Mesothelial cell of epicardium (in vitro differentiated cells): ENCODE measurements at regions not wholly inside any gene's neighbourhood (a gene's known extent, or its start where the extent isn't known, plus 50 kb on each side); places are given as distances from the start of the nearest gene placed in this dataset.

Source experiments
- DNase-seq, 2 experiments: peaks; one replicate each; pipeline ENCODE4 v3.0.0; 2021; ENCODE audit warnings: low spot score in 2 of 2; ENCODE audit not compliant: unreplicated experiment in 2 of 2
- H3K27ac Mint-ChIP-seq: 2 replicates; pipeline ENCODE4 v1.8.0; 2021; ENCODE audit warnings: mixed read lengths
- H3K27me3 Mint-ChIP-seq: 2 replicates; pipeline ENCODE4 v1.8.0; 2021; ENCODE audit warnings: low read depth, mixed read lengths
- H3K36me3 Mint-ChIP-seq: 2 replicates; pipeline ENCODE4 v1.8.0; 2021; ENCODE audit warnings: mixed read lengths
- H3K4me1 Mint-ChIP-seq: 2 replicates; pipeline ENCODE4 v1.8.0; 2021; ENCODE audit warnings: mixed read lengths
- H3K4me3 Mint-ChIP-seq: 2 replicates; pipeline ENCODE4 v1.8.0; 2021; ENCODE audit warnings: mild to moderate bottlenecking, moderate library complexity, mixed read lengths
- H3K9me3 Mint-ChIP-seq: 2 replicates; pipeline ENCODE4 v1.8.0; 2021; ENCODE audit warnings: mixed read lengths
- CTCF ChIP-seq: fragments of 200-600 bp; sonication (generic); IDR thresholded peaks from one replicate; pipeline ENCODE4 v1.5.0; 2021; ENCODE audit warnings: antibody characterized with exemption; ENCODE audit not compliant: unreplicated experiment

- no peak for TF ChIP-seq CTCF
- H3K27ac Mint-ChIP-seq = no peak overlapping the region
- H3K27me3 Mint-ChIP-seq = no peaks in the 10 kb centered on the region
Measured at GRCh38 chr14:34347683-34348082, 114.4 kb downstream of the SPTSSA start.

GRCh38 chr14:34345718-34346465 lies 116.1 kb downstream of the SPTSSA start:
- H3K4me3 Mint-ChIP-seq = no peak overlapping the region
- peaks cover 36% of the 10 kb centered on the region for H3K9me3 Mint-ChIP-seq
- H3K36me3 Mint-ChIP-seq = peaks cover 4% of the 10 kb centered on the region
- no peaks in the 10 kb centered on the region for H3K4me1 Mint-ChIP-seq
- DNase-seq = no peak
- TF ChIP-seq CTCF = no peak
- H3K27me3 Mint-ChIP-seq = no peaks in the 10 kb centered on the region
- no peak overlapping the region for H3K27ac Mint-ChIP-seq

More at GRCh38 chr14:34347683-34348082, 114.4 kb downstream of the SPTSSA start:
- Mint-ChIP-seq H3K4me1 (no peaks in the 10 kb centered on the region), H3K4me3 (no peak overlapping the region), H3K9me3 (peaks cover 28% of the 10 kb centered on the region), H3K36me3 (peaks cover 4% of the 10 kb centered on the region)
- DNase-seq = no peak

GRCh38 chr14:34344318-34344717 lies 117.7 kb downstream of the SPTSSA start:
- peaks cover 36% of the 10 kb centered on the region for H3K9me3 Mint-ChIP-seq
- peaks cover 4% of the 10 kb centered on the region for H3K36me3 Mint-ChIP-seq
- H3K27me3 Mint-ChIP-seq = no peaks in the 10 kb centered on the region
- no peak for TF ChIP-seq CTCF
- no peak overlapping the region for H3K27ac Mint-ChIP-seq
- no peak for DNase-seq
- H3K4me3 Mint-ChIP-seq = no peak overlapping the region
- no peaks in the 10 kb centered on the region for H3K4me1 Mint-ChIP-seq

DNA sequence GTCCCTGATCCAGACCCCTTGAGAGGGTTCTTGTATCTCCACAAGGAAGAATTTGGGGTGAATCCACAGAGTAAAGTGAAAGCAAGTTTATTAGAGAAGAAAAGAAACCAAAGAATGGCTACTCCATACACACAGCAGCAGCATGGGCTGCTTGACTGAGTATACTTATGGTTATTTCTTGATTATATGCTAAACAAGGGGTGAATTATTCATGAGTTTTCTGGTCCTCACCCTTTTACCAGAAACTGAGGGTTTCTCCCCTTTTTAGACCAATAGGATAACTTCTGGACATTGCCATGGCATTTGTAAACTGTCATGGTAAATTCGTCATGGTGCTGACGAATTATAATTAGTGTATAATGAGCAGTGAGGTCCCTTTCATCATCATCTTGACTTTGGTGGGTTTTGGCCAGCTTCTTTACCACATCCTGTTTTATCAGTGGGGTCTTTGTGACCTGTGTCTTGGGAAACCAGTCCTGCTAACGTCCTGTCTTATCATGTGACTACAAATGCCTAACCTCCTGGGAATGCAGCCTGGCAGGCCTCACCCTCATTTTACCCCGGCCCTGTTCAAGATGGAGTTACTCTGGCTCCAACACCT lies 121.9 kb downstream of the SPTSSA start:
- H3K4me3 Mint-ChIP-seq = no peak overlapping the region
- H3K27me3 Mint-ChIP-seq = no peaks in the 10 kb centered on the region
- no peak for TF ChIP-seq CTCF
- no peak overlapping the region for H3K27ac Mint-ChIP-seq
- H3K9me3 Mint-ChIP-seq = peaks cover 23% of the 10 kb centered on the region
- DNase-seq = no peak
- H3K4me1 Mint-ChIP-seq = no peaks in the 10 kb centered on the region
- peaks cover 4% of the 10 kb centered on the region for H3K36me3 Mint-ChIP-seq

DNA sequence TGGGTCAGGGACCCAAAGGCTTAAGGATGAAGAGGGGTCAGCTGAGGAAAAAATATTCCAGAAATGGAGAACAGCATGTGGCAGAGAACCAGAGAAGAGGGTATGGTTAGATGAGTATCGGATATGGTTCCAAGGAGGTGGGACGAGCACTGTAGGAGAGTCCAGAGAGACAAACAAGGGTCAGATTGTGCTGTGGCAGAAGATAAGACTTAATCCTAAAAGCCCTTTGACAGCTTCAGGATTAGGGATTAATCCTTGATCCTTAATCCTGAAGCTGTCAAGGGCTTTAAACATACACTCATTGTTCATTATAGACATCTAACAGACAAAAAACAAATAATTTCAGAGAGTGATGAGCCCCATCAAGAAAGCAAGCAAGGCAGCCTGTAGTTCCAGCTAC lies 124.0 kb downstream of the SPTSSA start:
- Mint-ChIP-seq H3K4me1 (peaks cover 3% of the 10 kb centered on the region), H3K27me3 (no peaks in the 10 kb centered on the region), H3K36me3 (peaks cover 3% of the 10 kb centered on the region), H3K27ac (no peak overlapping the region), H3K4me3 (no peak overlapping the region), H3K9me3 (peaks cover 12% of the 10 kb centered on the region)
- TF ChIP-seq CTCF = no peak
- DNase-seq = no peak
